ENCODE measurements at regions not wholly inside any gene's neighbourhood (a gene's known extent, or its start where the extent isn't known, plus 50 kb on each side); places are given as distances from the start of the nearest gene placed in this dataset.

- TF ChIP-seq GATA2 (IDR thresholded peaks at IDR 0.05; ENCODE audit: low read depth, low read length) = no peak
- TF ChIP-seq GATA3 (IDR thresholded peaks at IDR 0.05; ENCODE audit: low read depth, low read length) = no peak
Measured at GRCh38 chr9:113808391-113809358, 67.4 kb upstream of the ZNF618 start.

Data from SH-SY5Y (cell line).